ENCODE measurements at regions not wholly inside any gene's neighbourhood (a gene's known extent, or its start where the extent isn't known, plus 50 kb on each side); places are given as distances from the start of the nearest gene placed in this dataset.

DNA sequence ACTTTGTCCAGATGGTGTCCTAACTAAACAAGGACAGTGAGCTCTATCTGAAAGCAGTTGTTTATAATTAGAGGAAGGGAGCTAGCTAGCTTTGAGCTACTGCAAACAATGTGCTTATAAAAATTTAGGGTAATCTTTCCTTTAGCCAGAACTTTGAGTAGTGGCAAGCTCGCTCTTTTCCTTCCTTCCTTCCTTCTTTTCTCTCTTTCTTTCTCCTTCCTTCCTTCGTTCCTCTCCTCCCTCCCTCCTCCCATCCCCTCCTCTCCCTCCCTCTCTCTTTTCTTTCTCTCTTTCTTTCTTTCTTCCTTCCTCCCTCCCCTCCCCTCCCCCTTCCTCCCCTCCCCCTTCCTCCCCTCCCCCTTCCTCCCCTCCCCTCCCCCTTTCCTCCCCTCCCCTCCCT is 520.1 kb downstream of the INHBA start:
- H3K4me1 Mint-ChIP-seq, result peaks cover 9% of the 10 kb centered on the region
- H3K9me3 Mint-ChIP-seq, result no peaks in the 10 kb centered on the region
- no peak overlapping the region for H3K27ac Mint-ChIP-seq
- H3K27ac ChIP-seq (ENCODE audit: low read depth, low read length), result no peak overlapping the region
- no peaks in the 10 kb centered on the region for H3K27me3 ChIP-seq (ENCODE audit: control insufficient read depth, insufficient read depth, low read length, poor library complexity, severe bottlenecking)
- no peaks in the 10 kb centered on the region for H3K9me3 ChIP-seq (ENCODE audit: control insufficient read depth, low read length)
- H3K9ac ChIP-seq (ENCODE audit: extremely low read depth, low read length, poor library complexity, severe bottlenecking), result no peak overlapping the region
- H3K27me3 Mint-ChIP-seq (ENCODE audit: insufficient read depth), result no peaks in the 10 kb centered on the region
- no peak overlapping the region for H3K4me3 Mint-ChIP-seq
- no peaks in the 10 kb centered on the region for H3K36me3 Mint-ChIP-seq (ENCODE audit: low read depth)
- H3K4me3 ChIP-seq (ENCODE audit: low read length), result no peak overlapping the region
- 93% methylated on average over 2 of the region's 2 CpGs; no CpG with 5 or more reads in 1 of the 2 experiments for WGBS, 2 experiments (ENCODE audit: insufficient coverage in 1 of 2, insufficient read length in 1 of 2)
- H3K4me1 ChIP-seq (ENCODE audit: control insufficient read depth, insufficient read depth, low read length), result peaks cover 2% of the 10 kb centered on the region
- no peak for DNase-seq
- H3K36me3 ChIP-seq (ENCODE audit: control insufficient read depth, insufficient read depth, low read length), result no peaks in the 10 kb centered on the region
- no peak for TF ChIP-seq CTCF (conservative IDR thresholded peaks at IDR 0.05)

GRCh38 chr7:41175435-41175834 is 527.5 kb downstream of the INHBA start:
- H3K4me1 Mint-ChIP-seq, result peaks cover 9% of the 10 kb centered on the region
- no peak overlapping the region for H3K4me3 Mint-ChIP-seq
- Histone ChIP-seq H3K9ac (ENCODE audit: extremely low read depth, low read length, poor library complexity, severe bottlenecking) (no peak overlapping the region), H3K4me1 (ENCODE audit: control insufficient read depth, insufficient read depth, low read length) (peaks cover 2% of the 10 kb centered on the region), H3K27me3 (ENCODE audit: control insufficient read depth, insufficient read depth, low read length, poor library complexity, severe bottlenecking) (no peaks in the 10 kb centered on the region), H3K4me3 (ENCODE audit: low read length) (no peak overlapping the region), H3K27ac (ENCODE audit: low read depth, low read length) (no peak overlapping the region), H3K9me3 (ENCODE audit: control insufficient read depth, low read length) (no peaks in the 10 kb centered on the region), H3K36me3 (ENCODE audit: control insufficient read depth, insufficient read depth, low read length) (no peaks in the 10 kb centered on the region)
- no peaks in the 10 kb centered on the region for H3K9me3 Mint-ChIP-seq
- H3K27me3 Mint-ChIP-seq (ENCODE audit: insufficient read depth), result no peaks in the 10 kb centered on the region
- TF ChIP-seq CTCF (conservative IDR thresholded peaks at IDR 0.05), result no peak
- H3K36me3 Mint-ChIP-seq (ENCODE audit: low read depth), result no peaks in the 10 kb centered on the region
- 94 to 98% methylated on average over 6 to 8 of the region's 8 CpGs for WGBS, 2 experiments (ENCODE audit: insufficient coverage in 1 of 2, insufficient read length in 1 of 2)
- DNase-seq, result no peak
- no peak overlapping the region for H3K27ac Mint-ChIP-seq

GRCh38 chr7:41174521-41174920 is 528.4 kb downstream of the INHBA start:
- Histone ChIP-seq H3K36me3 (ENCODE audit: control insufficient read depth, insufficient read depth, low read length) (no peaks in the 10 kb centered on the region), H3K4me3 (ENCODE audit: low read length) (no peak overlapping the region), H3K27ac (ENCODE audit: low read depth, low read length) (no peak overlapping the region), H3K27me3 (ENCODE audit: control insufficient read depth, insufficient read depth, low read length, poor library complexity, severe bottlenecking) (no peaks in the 10 kb centered on the region), H3K9ac (ENCODE audit: extremely low read depth, low read length, poor library complexity, severe bottlenecking) (no peak overlapping the region), H3K4me1 (ENCODE audit: control insufficient read depth, insufficient read depth, low read length) (peaks cover 2% of the 10 kb centered on the region), H3K9me3 (ENCODE audit: control insufficient read depth, low read length) (no peaks in the 10 kb centered on the region)
- Mint-ChIP-seq H3K9me3 (no peaks in the 10 kb centered on the region), H3K36me3 (ENCODE audit: low read depth) (no peaks in the 10 kb centered on the region), H3K27ac (no peak overlapping the region), H3K27me3 (ENCODE audit: insufficient read depth) (no peaks in the 10 kb centered on the region), H3K4me1 (peaks cover 9% of the 10 kb centered on the region), H3K4me3 (no peak overlapping the region)
- WGBS, 2 experiments (ENCODE audit: insufficient coverage in 1 of 2, insufficient read length in 1 of 2), result 97 to 100% methylated on average over 1 to 2 of the region's 2 CpGs
- DNase-seq, result no peak
- no peak for TF ChIP-seq CTCF (conservative IDR thresholded peaks at IDR 0.05)
